ENCODE measurements at regions not wholly inside any gene's neighbourhood (a gene's known extent, or its start where the extent isn't known, plus 50 kb on each side); places are given as distances from the start of the nearest gene placed in this dataset.

- TF ChIP-seq EZH2 (IDR thresholded peaks at IDR 0.05; ENCODE audit: borderline replicate concordance, insufficient read depth, low read depth, low read length, poor library complexity, severe bottlenecking) (no peak), CTCF (IDR thresholded peaks at IDR 0.05) (no peak)
Observed at GRCh38 chr5:104821606-104822005, 1259.0 kb upstream of the NUDT12 start.
